Dermis blood vessel endothelial cell (primary cell): ENCODE measurements at regions not wholly inside any gene's neighbourhood (a gene's known extent, or its start where the extent isn't known, plus 50 kb on each side); places are given as distances from the start of the nearest gene placed in this dataset.
"Not testable (repeated sequence)": the region's sequence is repeated elsewhere in the genome, so short reads cannot be mapped to it uniquely, and the experiment has no call there.

Experiments
- DNase-seq: peaks from one replicate; pipeline ENCODE4 v3.0.0; 2010

DNA sequence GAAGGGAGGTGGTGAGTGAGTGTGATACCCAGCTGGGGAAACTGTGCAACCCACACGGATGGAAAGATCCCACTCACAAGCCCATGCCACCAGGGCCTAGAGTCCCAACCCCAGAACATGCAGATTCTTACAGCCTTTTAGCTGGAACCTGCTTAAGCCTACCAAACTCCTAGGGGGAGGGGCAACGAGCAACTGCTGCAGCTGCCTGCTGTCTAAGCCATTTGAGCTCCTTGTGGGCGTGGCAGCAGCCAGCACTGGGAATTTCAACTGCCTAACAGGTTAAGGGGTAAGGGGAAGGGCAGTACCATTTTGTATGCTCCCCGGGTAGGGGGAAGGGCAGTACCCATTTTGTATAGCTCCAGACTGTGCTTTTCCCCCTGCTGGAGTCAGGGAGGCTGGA lies 673.2 kb upstream of the BCHE start:
- DNase-seq, result no peak

DNA sequence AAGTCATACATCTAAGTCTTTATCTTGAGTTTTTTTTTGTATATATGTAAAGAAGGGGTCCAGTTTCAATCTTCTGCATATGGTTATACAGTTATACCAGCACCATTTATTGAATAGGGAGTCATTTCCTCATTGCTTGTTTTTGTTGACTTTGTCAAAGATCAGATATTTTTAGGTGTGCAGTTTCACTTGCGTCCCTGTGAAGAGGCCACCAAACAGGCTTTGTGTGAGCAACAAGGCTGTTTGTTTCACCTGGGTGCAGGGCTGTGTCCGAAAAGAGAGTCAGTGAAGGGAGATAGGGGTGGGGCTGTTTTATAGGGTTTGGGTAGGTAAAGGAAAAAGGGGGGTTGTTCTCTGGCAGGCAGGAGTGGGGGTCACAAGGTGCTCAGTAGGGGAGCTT lies 663.2 kb upstream of the BCHE start:
- not testable (repeated sequence) for DNase-seq

GRCh38 chr3:166499636-166500035 lies 662.4 kb upstream of the BCHE start:
- no peak for DNase-seq

GRCh38 chr3:166498446-166498845 lies 661.2 kb upstream of the BCHE start:
- no peak for DNase-seq

GRCh38 chr3:166489826-166490225 lies 652.6 kb upstream of the BCHE start:
- no peak for DNase-seq

DNA sequence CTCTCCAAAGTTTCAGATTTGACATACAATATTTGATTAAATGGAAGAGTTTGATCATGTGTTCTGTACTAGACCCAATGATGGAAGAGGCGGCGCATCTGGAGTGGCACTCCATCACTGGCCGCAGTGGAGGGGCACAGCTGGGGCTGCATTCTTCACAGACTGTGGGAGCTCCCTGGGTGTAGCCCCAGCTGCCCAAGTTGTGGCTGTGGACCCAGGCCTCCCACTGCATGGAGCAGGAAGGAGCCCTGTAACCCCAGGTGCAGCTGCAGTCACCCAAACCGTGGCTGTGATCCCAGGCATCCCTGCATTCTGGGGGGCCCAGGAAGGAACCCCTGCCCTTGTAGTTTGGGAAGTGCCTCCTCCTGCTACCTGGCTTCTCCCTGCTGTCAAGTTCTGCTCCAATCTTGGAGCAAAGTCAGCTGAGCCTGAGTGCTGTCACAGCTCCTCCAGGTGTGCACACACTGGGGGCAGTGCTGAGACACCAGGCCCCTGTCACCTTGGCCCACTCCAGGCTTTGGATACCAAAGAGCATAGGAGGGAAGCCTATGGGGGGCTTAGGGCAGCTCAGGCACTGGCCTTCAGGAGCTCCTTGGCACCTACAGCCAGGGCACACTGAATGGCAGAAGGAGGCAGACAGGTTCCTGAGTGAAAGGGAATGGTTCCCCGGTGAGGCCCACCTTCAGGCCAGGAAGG lies 651.9 kb upstream of the BCHE start:
- DNase-seq, result no peak

- no peak for DNase-seq
Measured at GRCh38 chr3:166484470-166484869, 647.2 kb upstream of the BCHE start.

DNA sequence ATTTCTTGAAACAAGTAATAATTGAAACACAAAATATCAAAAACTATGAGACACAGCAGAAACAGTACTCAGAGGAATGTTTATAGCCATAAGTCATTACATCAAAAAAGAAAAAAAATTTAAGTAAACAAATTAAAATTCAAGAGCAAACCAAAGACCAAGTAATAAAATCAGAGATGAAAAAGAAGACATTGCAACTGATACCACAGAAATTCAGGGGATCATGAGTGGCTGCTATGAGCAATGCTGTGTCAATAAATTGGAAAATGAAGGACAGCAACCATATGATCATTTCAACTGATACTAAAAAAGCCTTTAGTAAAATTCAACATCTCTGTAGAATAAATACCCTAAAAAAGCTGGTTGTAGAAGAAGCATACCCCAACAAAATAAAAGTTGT lies 644.1 kb upstream of the BCHE start:
- no peak for DNase-seq

- no peak for DNase-seq
Measured at GRCh38 chr3:166478356-166478755, 641.1 kb upstream of the BCHE start.

GRCh38 chr3:166473501-166473900 lies 636.3 kb upstream of the BCHE start:
- no peak for DNase-seq

GRCh38 chr3:166472015-166472414 lies 634.8 kb upstream of the BCHE start:
- DNase-seq, result no peak

DNA sequence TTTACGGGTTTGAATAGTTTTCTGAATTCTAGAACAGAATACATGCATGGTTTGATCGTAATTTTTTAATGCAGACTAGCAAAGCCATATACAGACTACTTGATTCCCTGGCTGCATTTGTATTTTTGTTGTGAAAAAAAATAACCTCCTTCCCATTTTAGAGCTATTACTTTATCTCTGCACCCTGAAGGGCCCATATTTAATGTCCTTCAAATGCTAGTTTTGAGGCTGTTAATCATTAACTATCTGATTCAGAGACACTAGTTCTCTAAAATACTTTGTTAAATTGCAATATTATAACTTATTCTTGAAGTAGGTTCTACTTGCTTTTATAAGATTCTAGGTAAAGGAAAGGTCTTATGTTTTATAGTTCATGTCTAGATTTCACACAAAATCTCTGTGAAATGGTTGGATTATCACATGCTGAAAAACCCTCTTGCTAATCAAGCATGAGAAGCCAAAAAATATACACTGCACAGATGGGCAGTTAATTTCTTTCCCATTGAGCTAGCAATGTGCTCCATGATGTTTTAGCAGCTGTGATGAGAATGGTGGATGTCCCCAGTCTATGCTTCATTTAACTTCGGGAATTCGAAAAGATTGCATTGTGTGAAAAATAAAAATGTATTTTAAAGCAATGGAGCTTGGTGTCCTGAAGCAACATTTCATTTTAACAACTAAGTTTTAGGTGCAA lies 634.0 kb upstream of the BCHE start:
- DNase-seq, result no peak

- no peak for DNase-seq
Measured at GRCh38 chr3:166462891-166463470, 625.8 kb upstream of the BCHE start.

DNA sequence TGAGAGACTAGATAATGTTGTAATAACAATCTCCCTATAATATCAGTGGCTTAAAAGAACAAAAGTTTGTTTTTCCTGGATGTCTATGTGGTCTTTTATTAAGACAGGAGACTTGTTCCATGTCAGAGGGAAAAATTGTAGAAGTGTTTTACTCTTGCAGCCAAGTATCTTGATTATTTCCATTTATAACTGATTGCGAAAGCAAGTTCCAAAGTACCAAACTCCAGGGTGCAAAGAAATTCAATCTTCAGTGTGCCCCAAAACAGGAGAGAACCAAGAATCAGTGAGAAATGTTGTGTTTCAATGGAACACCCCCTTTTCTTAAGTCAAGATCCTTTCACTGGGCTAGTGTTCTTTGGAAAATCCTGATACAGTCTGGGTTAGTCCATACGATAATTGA lies 624.4 kb upstream of the BCHE start:
- DNase-seq, result no peak

DNA sequence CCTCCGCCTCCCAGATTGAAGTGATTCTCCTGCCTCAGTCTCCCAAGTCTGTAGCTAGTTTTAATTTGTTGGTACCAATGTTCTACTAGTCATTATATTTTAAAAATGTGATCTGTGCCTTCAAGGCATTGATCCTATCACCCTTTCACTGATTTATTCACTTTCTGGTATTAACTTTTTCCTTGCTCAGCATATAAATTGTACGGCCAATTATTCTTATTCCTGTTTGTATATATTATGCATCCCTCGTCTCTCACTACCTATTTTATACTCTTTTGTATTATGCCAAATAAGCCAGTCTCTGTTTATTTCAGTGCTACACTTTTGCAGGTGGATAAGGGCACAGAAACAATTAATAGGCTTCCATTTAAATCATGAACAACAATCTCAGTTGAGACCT lies 620.2 kb upstream of the BCHE start:
- DNase-seq, result no peak

DNA sequence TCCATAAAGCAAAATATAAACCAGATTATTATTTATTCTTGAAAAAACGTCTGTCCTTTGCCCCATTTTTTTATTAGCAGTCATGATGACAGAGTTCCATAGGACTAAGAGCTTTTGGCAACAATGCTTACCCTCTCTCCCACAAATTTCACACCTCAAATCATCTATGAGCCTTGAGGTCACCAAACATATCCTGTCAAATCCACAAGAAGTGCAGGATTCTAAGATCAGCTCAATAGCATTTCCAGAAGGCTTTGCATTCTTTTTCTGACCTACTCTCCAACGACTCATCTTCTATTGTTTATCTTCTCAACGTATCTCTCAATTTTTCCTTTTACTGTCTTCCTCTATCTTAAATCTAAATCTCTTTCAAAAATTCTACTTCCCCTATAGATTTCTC lies 619.1 kb upstream of the BCHE start:
- DNase-seq, result no peak

DNA sequence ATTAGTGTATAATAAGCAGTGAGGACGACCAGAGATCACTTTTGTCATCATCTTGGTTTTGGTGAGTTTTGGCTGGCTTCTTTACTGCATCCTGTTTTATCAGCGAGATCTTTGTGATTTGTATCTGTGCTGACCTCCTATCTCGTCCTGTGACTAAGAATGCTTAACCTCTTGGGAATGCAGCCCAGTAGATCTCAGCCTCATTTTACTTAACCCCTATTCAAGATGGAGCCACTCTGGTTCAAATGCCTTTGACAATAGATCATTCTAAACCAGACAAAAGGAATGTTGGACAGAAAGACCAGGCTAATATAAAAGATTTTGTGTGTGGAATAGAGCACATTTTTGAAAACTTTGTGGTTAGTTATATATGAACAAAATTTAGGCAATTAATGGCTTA lies 618.5 kb upstream of the BCHE start:
- DNase-seq, result no peak

- DNase-seq, result no peak
Measured at GRCh38 chr3:166453478-166453877, 616.3 kb upstream of the BCHE start.

DNA sequence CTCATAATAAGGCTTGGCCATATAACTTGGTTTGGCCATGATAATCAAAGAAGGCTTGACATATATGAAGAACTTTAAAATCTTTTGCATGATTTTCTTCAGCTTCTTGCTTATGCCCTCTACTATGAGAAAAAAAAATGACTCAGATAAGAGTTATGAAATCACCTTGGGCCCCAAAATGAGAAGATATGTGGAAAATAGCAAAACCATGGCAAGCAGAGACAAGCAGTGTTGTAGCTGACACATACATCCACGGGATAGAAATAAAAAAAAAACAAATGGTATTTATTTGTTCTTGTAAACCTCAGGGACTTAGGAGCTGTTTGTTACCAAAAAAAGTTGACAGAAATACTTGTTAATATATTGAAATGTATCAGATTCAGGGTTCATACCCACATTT lies 614.8 kb upstream of the BCHE start:
- no peak for DNase-seq

DNA sequence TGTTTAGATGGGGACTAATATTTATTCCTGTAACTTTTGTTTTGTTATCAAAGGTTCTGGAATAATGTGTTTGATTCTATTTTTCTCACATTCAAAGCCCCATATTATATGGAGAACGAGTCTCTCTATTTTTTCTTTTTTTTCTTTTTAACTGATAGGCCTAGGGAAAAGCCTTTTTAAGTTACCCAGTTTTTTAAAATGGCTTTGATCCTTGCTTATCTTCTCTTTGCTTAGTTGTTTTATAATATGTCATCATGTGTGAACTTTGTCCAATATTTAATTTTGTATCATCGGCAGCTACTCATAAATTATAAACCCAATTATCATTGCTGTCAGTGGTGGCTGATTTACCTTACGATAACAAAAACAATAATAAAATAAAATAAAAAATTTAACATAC lies 610.3 kb upstream of the BCHE start:
- DNase-seq, result no peak

DNA sequence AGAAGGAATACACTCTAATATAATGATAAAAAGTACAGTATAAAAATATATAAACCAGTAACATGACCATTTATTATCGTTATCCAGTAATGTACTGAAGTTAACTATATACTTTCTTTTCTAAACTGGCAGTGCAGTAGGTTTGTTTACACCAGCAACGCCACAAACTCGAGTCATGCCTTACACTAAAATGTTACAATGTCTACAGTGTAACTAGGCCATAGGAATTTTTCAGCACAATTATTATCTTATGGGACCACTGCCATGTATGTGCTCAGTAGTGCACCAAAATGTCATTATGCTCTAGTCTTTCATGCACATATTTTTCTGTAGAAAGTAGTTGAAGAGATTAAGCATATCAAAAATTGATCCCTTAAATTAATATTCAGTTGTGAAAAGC lies 609.8 kb upstream of the BCHE start:
- no peak for DNase-seq

DNA sequence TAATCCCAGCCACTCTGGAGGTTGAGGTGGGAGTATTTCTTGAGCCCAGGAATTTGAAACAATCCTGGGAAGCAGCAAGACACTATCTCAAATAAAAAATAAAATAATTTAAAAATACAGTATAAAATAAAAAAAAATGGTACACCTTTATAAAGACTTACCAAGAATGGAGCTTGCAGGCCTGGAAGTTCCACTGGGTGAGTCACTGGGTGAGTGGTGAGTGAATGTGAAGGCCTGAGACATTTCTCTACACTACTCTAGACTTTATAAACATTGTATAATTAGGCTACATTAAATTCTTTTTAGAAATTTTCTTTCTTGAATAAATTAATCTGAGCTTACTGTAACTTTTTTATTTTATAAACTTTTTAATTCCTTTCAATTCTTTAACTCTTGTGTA lies 609.1 kb upstream of the BCHE start:
- no peak for DNase-seq

DNA sequence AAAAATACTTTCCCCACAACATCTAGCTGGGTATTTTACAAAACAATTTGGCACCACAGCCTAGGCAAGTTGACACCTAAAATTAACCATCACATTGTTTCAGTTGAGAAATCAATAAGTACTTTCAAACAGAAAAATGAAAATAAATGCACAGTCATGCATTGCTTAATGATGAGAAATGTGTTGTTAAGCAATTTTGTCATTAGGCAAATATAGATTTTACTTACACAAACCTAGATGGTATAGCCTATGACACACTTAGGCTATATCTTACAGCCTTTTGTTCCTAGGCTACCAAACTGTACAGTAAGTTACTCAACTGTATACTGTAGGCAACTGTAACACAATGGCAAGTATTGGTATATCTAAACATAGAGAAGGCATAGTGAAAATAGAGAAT lies 608.6 kb upstream of the BCHE start:
- DNase-seq, result no peak

GRCh38 chr3:166444756-166445155 lies 607.5 kb upstream of the BCHE start:
- DNase-seq, result no peak
